ENCODE measurements at regions not wholly inside any gene's neighbourhood (a gene's known extent, or its start where the extent isn't known, plus 50 kb on each side); places are given as distances from the start of the nearest gene placed in this dataset.

GRCh38 chr1:82268826-82269225, 468.1 kb downstream of the ADGRL2 start:
- no peaks in the 10 kb centered on the region for H3K36me3 Mint-ChIP-seq
- DNase-seq (ENCODE audit: low spot score) = no peak
- H3F3A ChIP-seq (ENCODE audit: low read depth) = no peaks in the 10 kb centered on the region
- H3K27me3 Mint-ChIP-seq (ENCODE audit: insufficient read depth, low read depth) = no peaks in the 10 kb centered on the region
- no peak overlapping the region for H3K27ac ChIP-seq
- H3K9ac ChIP-seq = no peak overlapping the region
- H3K4me3 ChIP-seq = no peak overlapping the region
- no peak overlapping the region for H2AFZ ChIP-seq (replicated peaks)
- TF ChIP-seq EZH2 (IDR thresholded peaks at IDR 0.05) (no peak), CTCF (IDR thresholded peaks at IDR 0.05) (no peak), EZH2phosphoT487 (IDR thresholded peaks at IDR 0.05) (no peak)
- no peaks in the 10 kb centered on the region for H3K4me1 ChIP-seq
- no peaks in the 10 kb centered on the region for H3K79me2 ChIP-seq (ENCODE audit: low read depth)
- no peak overlapping the region for H3K4me2 ChIP-seq
- H3K9me3 ChIP-seq (ENCODE audit: low read depth) = no peaks in the 10 kb centered on the region
- H3K27ac Mint-ChIP-seq = no peak overlapping the region
- no peaks in the 10 kb centered on the region for H3K9me3 Mint-ChIP-seq
- H3K4me3 Mint-ChIP-seq = no peak overlapping the region
- no peaks in the 10 kb centered on the region for H4K20me1 ChIP-seq (ENCODE audit: low read depth)
- no peaks in the 10 kb centered on the region for H3K36me3 ChIP-seq
- no peaks in the 10 kb centered on the region for H3K4me1 Mint-ChIP-seq
- no peaks in the 10 kb centered on the region for H3K27me3 ChIP-seq

DNA sequence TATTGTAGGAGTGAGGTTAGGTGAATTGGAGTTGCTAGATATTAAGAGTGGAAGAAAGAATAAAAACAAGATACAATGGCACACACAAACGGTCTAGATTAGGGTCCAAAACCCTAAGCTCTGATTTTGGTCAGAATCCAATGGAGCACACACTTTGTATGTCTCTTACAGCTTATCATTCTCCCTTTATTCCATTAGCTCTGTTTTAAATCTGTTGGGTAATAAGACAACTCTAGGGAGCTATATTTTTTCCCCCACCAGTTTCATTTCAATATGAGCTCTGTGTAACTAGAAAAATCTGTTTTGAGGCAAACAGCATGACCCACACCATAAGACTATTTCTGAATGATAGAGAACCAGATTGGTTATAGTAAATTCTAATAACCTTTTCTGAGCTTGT, 465.6 kb downstream of the ADGRL2 start:
- H3K79me2 ChIP-seq (ENCODE audit: low read depth) = no peaks in the 10 kb centered on the region
- H3K27me3 ChIP-seq = no peaks in the 10 kb centered on the region
- H3K36me3 ChIP-seq = no peaks in the 10 kb centered on the region
- TF ChIP-seq CTCF (IDR thresholded peaks at IDR 0.05) = no peak
- no peak for TF ChIP-seq EZH2 (IDR thresholded peaks at IDR 0.05)
- no peak for TF ChIP-seq EZH2phosphoT487 (IDR thresholded peaks at IDR 0.05)
- no peak for DNase-seq (ENCODE audit: low spot score)
- no peak overlapping the region for H3K27ac Mint-ChIP-seq
- no peak overlapping the region for H2AFZ ChIP-seq (replicated peaks)
- H3K4me3 ChIP-seq = no peak overlapping the region
- H4K20me1 ChIP-seq (ENCODE audit: low read depth) = no peaks in the 10 kb centered on the region
- no peak overlapping the region for H3K27ac ChIP-seq
- H3K4me1 Mint-ChIP-seq = no peaks in the 10 kb centered on the region
- no peak overlapping the region for H3K4me2 ChIP-seq
- no peak overlapping the region for H3K4me3 Mint-ChIP-seq
- H3F3A ChIP-seq (ENCODE audit: low read depth) = no peaks in the 10 kb centered on the region
- no peaks in the 10 kb centered on the region for H3K9me3 ChIP-seq (ENCODE audit: low read depth)
- H3K36me3 Mint-ChIP-seq = no peaks in the 10 kb centered on the region
- H3K9me3 Mint-ChIP-seq = no peaks in the 10 kb centered on the region
- H3K4me1 ChIP-seq = no peaks in the 10 kb centered on the region
- no peak overlapping the region for H3K9ac ChIP-seq
- H3K27me3 Mint-ChIP-seq (ENCODE audit: insufficient read depth, low read depth) = no peaks in the 10 kb centered on the region

DNA sequence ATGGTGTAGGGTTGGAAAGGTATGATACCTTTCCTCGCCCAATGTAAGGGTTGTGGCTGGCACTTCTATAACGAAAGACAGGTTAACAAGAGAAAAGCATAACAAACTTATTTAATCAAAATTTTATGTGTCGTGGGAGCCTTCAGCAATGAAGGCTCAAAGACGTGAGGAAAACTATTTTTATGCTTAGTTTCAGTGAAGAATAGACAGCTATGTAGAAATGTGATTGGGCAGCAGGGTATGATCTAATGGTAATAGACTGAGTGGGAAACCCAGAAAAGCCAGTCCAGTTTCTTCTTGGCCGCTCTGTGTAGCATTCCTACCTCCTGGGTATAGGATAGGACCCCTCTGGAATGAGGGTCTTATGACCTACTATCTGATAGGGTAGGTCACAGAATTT, 464.7 kb downstream of the ADGRL2 start:
- H3K27ac Mint-ChIP-seq = no peak overlapping the region
- H3K4me2 ChIP-seq = no peak overlapping the region
- no peaks in the 10 kb centered on the region for H3K27me3 ChIP-seq
- no peak for DNase-seq (ENCODE audit: low spot score)
- no peak overlapping the region for H3K9ac ChIP-seq
- no peak overlapping the region for H3K4me3 ChIP-seq
- H2AFZ ChIP-seq (replicated peaks) = no peak overlapping the region
- no peaks in the 10 kb centered on the region for H4K20me1 ChIP-seq (ENCODE audit: low read depth)
- H3K27me3 Mint-ChIP-seq (ENCODE audit: insufficient read depth, low read depth) = no peaks in the 10 kb centered on the region
- no peaks in the 10 kb centered on the region for H3F3A ChIP-seq (ENCODE audit: low read depth)
- H3K4me1 Mint-ChIP-seq = peaks cover 4% of the 10 kb centered on the region
- H3K27ac ChIP-seq = no peak overlapping the region
- H3K4me3 Mint-ChIP-seq = no peak overlapping the region
- no peaks in the 10 kb centered on the region for H3K36me3 ChIP-seq
- H3K36me3 Mint-ChIP-seq = no peaks in the 10 kb centered on the region
- H3K4me1 ChIP-seq = no peaks in the 10 kb centered on the region
- no peaks in the 10 kb centered on the region for H3K9me3 ChIP-seq (ENCODE audit: low read depth)
- no peaks in the 10 kb centered on the region for H3K9me3 Mint-ChIP-seq
- no peaks in the 10 kb centered on the region for H3K79me2 ChIP-seq (ENCODE audit: low read depth)
- TF ChIP-seq EZH2phosphoT487 (IDR thresholded peaks at IDR 0.05) = no peak
- no peak for TF ChIP-seq EZH2 (IDR thresholded peaks at IDR 0.05)
- TF ChIP-seq CTCF (IDR thresholded peaks at IDR 0.05) = no peak

DNA sequence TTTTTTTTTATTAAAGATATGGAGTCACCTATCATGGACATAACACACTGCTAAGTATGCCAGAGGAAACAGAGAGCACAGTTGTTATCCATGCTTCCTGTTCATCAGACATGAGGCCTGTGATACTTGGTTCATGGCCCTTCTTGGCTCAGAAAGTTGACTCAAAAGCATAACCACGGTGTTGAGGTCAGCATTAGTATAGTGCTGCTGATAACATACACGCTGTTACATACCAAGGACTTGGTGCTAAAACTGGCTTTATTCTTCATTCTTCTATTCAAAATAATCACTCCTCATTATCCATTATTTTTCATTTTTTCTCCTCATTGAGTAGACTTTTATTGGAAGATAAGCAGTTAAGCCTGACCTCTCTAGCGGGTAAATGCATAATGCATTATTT, 464.1 kb downstream of the ADGRL2 start:
- Mint-ChIP-seq H3K4me1 (peaks cover 4% of the 10 kb centered on the region), H3K36me3 (no peaks in the 10 kb centered on the region), H3K9me3 (no peaks in the 10 kb centered on the region), H3K4me3 (no peak overlapping the region), H3K27me3 (ENCODE audit: insufficient read depth, low read depth) (no peaks in the 10 kb centered on the region), H3K27ac (no peak overlapping the region)
- H3K4me2 ChIP-seq = no peak overlapping the region
- H3K4me1 ChIP-seq = no peaks in the 10 kb centered on the region
- no peak overlapping the region for H3K27ac ChIP-seq
- no peak for DNase-seq (ENCODE audit: low spot score)
- no peaks in the 10 kb centered on the region for H3K27me3 ChIP-seq
- TF ChIP-seq CTCF (IDR thresholded peaks at IDR 0.05) = no peak
- no peak for TF ChIP-seq EZH2phosphoT487 (IDR thresholded peaks at IDR 0.05)
- no peak for TF ChIP-seq EZH2 (IDR thresholded peaks at IDR 0.05)
- no peaks in the 10 kb centered on the region for H3F3A ChIP-seq (ENCODE audit: low read depth)
- no peak overlapping the region for H3K4me3 ChIP-seq
- H3K79me2 ChIP-seq (ENCODE audit: low read depth) = no peaks in the 10 kb centered on the region
- H3K36me3 ChIP-seq = no peaks in the 10 kb centered on the region
- H2AFZ ChIP-seq (replicated peaks) = no peak overlapping the region
- no peak overlapping the region for H3K9ac ChIP-seq
- no peaks in the 10 kb centered on the region for H4K20me1 ChIP-seq (ENCODE audit: low read depth)
- H3K9me3 ChIP-seq (ENCODE audit: low read depth) = no peaks in the 10 kb centered on the region
